HL-60 (cell line): ENCODE measurements at regions not wholly inside any gene's neighbourhood (a gene's known extent, or its start where the extent isn't known, plus 50 kb on each side); places are given as distances from the start of the nearest gene placed in this dataset.

Experiments used
- DNase-seq, 2 experiments: peaks; one replicate each; pipeline ENCODE4 v3.0.0-alpha.2; 2010 to 2020; ENCODE audit warnings: low read depth in 1 of 2, low spot score in 1 of 2
- H3K27ac ChIP-seq: fragments of 250-450 bp; sonication (Bioruptor Pico); replicated peaks from 2 replicates; pipeline ENCODE4 v1.5.1; 2020; ENCODE audit warnings: mild to moderate bottlenecking, moderate library complexity
- H3K27me3 ChIP-seq: fragments of 250-450 bp; sonication (Bioruptor Pico); 2 replicates; pipeline ENCODE4 v1.5.1; 2021; ENCODE audit warnings: mild to moderate bottlenecking, moderate library complexity; ENCODE audit not compliant: insufficient read depth, poor library complexity, severe bottlenecking
- H3K4me3 ChIP-seq: replicated peaks from 2 replicates; pipeline ENCODE4 v1.5.1; 2011; ENCODE audit warnings: mild to moderate bottlenecking, control low read depth, low read length; ENCODE audit not compliant: insufficient read depth
- CTCF ChIP-seq: IDR thresholded peaks from one replicate; pipeline ENCODE4 v1.5.1; 2011; ENCODE audit warnings: low read length, control low read depth, inconsistent platforms; ENCODE audit not compliant: insufficient read depth
- GABPA ChIP-seq: IDR thresholded peaks from 2 replicates; pipeline ENCODE4 v1.6.1; 2012; ENCODE audit warnings: low read depth
- POLR2AphosphoS5 ChIP-seq: IDR thresholded peaks from 2 replicates; pipeline ENCODE4 v1.6.1; 2012; ENCODE audit warnings: low read depth
- REST ChIP-seq: IDR thresholded peaks from 2 replicates; pipeline ENCODE4 v1.6.1; 2012; ENCODE audit warnings: low read depth; ENCODE audit not compliant: insufficient replicate concordance
- SPI1 ChIP-seq: IDR thresholded peaks from 2 replicates; pipeline ENCODE4 v1.6.1; 2012; ENCODE audit warnings: low read depth, mild to moderate bottlenecking, borderline replicate concordance

- no peak overlapping the region for H3K27ac ChIP-seq
- no peaks in the 10 kb centered on the region for H3K27me3 ChIP-seq
- TF ChIP-seq CTCF: no peak
- H3K4me3 ChIP-seq: no peak overlapping the region
- DNase-seq: no peak
Measured at GRCh38 chr18:37922162-37922561, 356.6 kb upstream of the CELF4 start.

GRCh38 chr18:37920865-37921264 lies 355.3 kb upstream of the CELF4 start:
- TF ChIP-seq REST (no peak), POLR2AphosphoS5 (no peak), CTCF (no peak), SPI1 (no peak), GABPA (no peak)
- Histone ChIP-seq H3K4me3 (no peak overlapping the region), H3K27ac (no peak overlapping the region), H3K27me3 (no peaks in the 10 kb centered on the region)
- no peak for DNase-seq

- TF ChIP-seq REST: no peak
- TF ChIP-seq POLR2AphosphoS5: no peak
- TF ChIP-seq GABPA: no peak
- TF ChIP-seq SPI1: no peak
- Histone ChIP-seq H3K27me3 (peaks cover 6% of the 10 kb centered on the region), H3K4me3 (no peak overlapping the region), H3K27ac (no peak overlapping the region)
- DNase-seq: no peak
Measured at GRCh38 chr18:37913051-37913450, 347.5 kb upstream of the CELF4 start.

- Histone ChIP-seq H3K27ac (no peak overlapping the region), H3K27me3 (no peaks in the 10 kb centered on the region), H3K4me3 (no peak overlapping the region)
- no peak for DNase-seq
- no peak for TF ChIP-seq CTCF
- no peak for TF ChIP-seq POLR2AphosphoS5
- TF ChIP-seq REST: no peak
- no peak for TF ChIP-seq GABPA
- no peak for TF ChIP-seq SPI1
Measured at GRCh38 chr18:37902344-37902743, 336.7 kb upstream of the CELF4 start.
